ENCODE measurements at regions not wholly inside any gene's neighbourhood (a gene's known extent, or its start where the extent isn't known, plus 50 kb on each side); places are given as distances from the start of the nearest gene placed in this dataset.
"Not testable (repeated sequence)": the region's sequence is repeated elsewhere in the genome, so short reads cannot be mapped to it uniquely, and the experiment has no call there.

DNA sequence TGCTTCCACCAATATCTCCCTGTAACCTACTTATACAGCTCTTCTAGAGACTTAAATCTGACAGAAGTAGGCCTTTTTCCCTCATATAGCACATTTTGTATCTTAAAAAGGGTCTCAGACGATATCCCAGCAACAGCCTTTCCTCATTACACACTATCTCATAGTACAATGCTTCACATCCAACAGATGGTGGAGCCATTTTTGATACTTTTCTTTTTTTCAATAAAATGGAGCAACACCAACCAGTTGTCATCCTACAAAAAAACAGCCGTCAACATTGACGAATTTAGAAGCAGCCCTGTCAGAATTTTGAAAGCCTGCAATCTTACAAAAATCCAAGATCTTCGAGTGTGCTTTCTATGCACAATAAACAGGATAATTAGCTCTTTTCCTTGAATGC lies 145.9 kb upstream of the NEBL start:
- DNase-seq = no peak

DNA sequence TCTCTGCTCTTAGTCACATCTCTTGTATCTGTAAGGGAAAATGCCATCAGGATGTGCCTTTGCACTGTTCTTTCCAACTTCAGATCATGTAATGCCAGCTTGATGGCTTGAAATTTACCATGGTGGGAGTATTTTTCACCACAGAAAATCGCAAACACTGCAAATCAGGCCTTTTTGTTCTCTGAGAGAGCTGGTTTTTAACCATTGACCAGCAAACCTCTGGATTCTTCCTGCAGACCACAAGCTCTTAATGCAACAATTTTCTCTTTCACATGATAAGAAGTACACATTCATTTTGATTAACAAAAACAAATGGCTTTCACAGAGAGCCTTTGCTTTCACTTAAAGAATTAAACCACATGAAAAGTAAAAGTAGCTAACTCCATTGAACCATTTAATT lies 145.4 kb upstream of the NEBL start:
- no peak for DNase-seq

DNA sequence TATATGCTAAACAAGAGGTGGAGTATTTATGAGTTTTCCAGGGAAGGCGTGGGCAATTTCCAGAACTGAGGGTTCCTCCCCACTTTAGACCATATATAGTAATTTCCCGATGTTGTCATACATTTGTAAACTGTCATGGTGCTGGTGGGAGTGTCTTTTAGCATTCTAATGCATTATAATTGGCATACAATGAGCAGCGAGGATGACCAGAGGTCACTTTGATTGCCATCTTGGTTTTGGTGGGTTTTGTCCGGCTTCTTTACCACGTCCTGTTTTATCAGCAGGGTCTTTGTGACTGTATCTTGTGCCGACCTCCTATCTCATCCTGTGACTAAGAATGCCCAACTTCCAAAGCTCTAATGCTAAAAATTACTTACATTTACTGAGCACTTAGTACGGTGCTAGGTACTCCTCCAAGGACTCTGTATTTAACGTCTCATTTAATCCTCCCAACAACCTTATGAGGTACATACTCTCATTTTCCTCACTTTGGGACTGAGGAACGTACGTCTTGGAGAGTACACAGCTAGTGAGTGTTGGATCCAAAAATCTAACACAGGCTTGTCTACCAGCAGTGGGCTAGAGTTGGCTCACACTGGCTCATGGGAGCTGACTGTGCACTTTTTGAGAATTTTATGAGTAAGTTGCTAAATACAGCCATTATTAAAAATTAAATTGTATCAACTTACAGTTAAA lies 144.8 kb upstream of the NEBL start:
- no peak for DNase-seq

DNA sequence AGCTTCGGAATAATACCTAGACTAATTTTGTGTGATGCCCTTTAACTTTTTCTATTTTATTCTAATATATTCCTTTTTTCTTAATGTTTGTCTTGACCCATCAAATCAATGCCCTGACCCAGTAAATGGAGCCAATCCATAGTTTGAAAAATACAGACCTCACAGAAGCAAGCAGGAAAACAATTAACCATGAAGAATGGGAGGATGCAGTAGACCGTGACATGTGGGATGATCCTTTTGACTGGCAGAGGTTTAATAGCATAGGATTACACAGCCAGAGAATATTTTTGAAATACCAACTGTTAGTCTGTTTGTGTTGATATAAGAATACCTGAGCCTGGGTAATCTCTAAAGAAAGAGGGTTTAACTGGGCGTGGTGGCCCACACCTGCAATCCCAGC lies 142.6 kb upstream of the NEBL start:
- DNase-seq = no peak

DNA sequence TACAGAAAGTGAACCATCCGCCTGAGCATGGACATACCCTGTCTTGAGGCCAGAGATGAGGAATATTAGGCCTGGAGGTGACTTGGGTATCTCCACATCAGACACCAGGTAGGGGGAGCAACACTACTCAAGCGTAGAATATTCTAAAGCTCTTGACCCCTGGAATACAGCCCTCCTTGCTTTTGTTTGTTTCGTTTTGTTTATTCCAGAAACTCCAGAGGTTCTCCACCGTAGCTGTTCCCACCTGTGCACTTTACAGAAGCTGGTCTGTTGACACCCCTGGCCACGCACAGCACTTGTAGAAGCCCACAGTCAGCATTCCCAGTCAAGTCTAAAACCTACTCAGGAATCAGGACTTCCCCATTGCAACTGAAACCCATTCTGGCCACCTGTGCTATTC lies 139.6 kb upstream of the NEBL start:
- DNase-seq = no peak

DNA sequence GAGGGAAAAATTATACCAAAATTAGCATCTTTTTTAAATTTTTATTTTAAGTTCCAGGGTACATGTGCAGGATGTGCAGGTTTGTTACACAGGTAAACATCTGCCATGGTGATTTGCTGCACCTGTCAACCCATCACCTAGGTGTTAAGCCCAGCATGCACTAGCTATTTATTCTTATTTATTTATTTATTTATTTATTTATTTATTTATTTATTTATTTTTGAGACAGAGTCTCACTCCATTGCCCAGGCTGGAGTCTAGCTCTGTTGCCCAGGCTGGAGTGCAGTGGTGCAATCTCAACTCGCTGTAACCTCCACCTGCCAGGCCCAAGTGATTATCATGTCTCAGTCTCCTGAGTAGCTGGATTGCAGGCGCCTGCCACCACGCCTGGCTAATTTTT lies 137.7 kb upstream of the NEBL start:
- not testable (repeated sequence) for DNase-seq

DNA sequence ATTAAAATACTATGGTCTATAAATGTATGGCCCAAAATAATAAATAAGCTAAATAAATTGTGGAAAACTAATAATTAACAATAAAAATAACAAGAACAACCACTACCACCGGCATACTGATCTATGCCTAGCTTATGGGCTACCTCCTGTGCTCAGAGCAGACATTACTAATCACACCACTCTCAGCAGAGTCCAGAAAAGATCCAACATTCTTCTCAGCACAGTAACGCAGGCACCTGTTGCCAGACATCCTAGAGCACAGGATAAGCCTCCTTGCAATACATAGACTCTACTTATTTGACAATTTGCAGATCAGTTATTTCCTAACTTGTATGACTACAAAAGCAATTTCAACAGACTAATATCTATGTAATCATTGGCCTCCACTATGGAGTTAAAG lies 137.1 kb upstream of the NEBL start:
- DNase-seq = no peak

DNA sequence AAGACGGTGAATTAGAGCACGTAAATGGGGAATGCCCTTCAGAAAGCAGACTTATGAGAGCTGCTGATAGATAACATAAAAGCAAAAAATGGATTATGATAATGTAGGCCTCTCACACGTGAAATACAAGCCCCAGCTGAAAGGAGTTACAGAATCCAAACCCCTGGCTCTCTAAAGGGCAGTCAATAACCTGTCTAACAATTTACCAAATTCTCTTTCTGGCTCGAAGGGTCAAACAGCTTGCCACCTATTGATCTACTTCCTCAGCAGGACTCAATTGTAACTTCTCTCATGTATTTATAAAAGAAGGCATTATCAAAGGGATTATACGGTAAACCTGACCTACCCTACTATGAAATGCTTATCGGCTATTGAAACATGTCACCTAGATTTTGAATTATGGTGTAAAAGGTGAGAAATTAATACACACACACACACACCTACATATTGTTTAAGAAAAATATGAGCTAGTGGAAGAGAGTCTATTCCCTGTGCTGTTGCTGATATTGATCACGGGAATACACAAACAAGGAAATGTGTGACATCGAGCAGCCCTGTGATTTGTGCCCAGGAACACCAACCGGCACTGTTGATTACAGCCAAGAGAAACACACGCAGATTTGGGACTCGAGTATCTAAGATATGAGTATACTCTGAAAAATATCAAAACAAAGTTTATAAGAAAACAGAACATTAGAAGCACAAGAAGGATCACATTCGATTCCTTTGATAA lies 135.6 kb upstream of the NEBL start:
- DNase-seq = no peak

DNA sequence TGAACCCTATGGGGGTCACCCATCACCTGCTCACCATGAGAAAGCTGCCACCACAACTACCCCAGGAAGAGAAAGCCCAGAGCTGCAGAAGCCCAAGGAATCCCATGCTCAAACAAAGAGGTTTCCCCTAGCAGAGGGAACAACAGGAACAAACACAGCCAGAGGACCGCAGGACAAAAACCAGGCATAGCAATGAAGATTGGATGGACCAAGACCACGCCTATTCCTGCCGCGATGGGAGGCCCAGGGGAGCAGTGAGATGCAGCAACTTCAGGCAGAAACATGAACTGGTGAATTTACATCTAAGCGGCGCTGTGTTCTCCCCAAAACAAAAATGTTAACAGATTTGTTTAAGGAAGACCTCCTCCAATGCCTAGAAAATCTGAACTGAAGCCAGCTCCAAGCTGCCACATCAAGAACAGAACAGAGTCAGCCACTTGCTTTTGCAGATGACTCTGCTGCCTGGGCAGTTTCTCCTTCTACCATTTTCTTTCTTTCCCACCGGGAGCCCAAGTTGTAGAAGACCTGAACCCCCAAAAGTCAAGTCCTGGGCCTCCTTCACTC lies 134.2 kb upstream of the NEBL start:
- DNase-seq = no peak

DNA sequence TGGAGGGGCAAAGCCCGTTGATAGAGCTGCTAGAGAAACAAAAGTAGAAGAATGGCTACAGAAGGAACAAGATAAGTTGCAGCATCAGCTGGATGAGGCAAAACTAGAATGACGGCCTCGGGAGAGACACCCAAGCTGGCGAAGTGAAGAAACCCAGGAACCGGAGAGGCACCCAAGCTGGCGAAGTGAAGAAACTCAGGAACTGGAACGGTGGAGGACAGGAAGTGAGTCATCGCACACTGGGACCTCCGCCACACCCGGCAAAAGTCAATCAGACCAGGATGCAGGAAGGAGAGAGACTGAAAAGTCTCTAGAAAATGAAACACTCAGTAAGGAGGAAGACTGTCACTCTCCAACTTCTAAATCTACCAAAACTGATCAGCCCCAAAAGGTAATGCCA lies 133.0 kb upstream of the NEBL start:
- peak in 1 of 2 donors; percentile 9 for DNase-seq

DNA sequence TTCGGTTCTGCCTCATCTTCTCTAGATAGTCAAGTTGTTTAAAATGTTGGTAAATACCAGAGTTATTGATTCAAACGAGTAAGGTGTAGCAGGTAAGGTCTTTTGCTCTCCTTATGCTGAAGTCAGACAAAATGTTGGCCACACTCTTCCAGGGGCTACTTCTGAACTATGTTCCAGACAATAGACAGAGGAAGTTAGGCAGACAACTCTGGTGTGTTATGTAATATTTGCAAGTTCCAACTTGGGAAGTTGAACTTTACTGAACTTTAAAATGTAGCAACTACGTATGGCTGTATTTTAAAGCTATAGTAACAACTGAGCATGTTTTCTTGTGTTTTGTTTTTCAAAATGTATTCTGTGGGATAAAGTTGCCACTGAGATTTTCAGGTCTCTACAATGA lies 125.7 kb upstream of the NEBL start:
- no peak for DNase-seq

DNA sequence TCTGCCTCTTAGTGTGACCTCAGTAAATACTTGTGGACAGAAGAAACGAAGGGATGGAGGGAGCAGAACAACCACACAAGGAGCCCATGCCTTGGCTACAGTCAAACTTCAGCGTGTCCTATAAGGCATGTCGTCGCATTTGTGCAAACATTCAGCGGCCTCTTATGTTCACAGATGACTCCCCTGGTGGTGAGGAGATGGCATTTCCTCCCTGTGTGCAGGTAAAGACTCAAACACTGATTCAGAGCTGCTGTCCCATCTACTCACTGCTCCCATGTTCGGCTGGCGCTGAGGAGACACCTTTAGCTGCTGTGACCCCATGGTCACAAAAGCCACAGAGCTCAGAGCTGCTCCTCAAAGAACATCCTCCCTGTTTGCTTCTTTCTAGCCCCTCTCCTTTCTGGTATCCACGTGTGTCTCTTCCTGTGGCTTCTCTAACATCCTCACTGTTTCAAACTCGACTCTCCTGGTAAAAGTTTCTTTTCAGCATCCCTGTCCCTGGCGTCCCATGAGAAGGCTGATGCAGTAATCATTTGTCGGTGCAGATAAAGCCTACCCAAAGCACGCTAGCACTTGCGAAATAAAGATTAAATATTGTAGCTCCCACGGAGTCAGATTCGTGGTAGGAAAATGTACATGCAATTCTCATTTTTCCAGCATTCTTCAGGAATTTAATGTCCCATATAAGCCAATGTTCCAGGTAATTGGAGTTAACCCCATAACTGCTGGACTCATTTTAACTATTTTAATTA lies 124.9 kb upstream of the NEBL start:
- no peak for DNase-seq

DNA sequence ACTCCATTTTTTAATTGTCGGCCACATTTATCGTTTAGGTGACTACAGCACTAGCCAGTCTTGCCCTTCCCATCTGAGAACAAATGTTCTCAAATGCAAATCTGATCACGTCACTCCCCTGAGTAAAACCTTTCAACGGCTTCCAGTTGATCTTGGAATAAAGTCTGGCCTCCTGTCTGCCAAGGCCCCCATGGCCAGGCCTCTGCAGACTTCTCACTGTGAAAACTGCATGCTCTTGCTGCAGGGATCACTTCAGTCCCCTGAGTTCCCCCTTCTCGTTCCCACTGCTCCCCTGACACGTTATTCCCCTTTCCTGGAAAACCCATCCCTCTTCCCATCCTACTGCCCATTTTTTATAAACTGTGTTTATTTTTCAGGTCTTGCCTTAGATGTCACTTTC lies 124.1 kb upstream of the NEBL start:
- no peak for DNase-seq

DNA sequence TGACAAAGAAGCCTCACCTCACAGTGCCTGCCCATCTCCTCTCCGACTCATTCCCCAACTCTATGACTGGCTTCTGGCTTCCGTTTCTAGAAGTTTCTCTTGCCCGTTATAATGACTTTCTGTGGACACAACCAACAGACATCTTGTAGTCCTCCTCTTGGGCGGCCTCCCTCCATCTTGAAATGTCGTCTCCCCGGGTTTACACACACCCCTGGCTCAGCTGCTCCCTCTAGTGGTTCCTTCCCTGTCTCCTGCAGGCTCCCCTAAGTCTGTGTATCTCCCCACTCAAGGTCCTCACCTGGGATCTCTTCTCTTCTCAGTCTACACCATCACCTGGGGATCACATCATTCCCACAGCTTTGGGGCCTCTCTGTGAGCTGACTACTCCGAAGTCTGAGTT lies 123.4 kb upstream of the NEBL start:
- no peak for DNase-seq

DNA sequence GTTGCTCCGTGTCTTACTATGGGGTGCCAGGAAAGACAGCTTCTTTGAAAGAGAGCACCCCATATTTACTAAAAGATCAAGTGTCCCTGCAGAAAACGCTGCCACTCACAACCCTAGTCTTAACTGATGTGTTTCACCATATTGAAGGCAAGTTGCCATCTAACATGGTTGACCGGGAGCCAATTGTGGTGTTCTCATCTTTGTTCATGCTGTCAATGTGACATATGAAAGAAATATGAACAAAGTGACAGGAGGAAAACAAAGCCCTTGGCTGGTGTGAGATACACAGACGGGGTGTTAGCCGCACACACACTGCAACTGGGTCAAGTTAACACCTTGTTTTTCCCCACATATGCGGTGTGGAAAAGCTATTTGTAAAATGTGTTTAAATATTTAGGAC lies 122.3 kb upstream of the NEBL start:
- DNase-seq = no peak

DNA sequence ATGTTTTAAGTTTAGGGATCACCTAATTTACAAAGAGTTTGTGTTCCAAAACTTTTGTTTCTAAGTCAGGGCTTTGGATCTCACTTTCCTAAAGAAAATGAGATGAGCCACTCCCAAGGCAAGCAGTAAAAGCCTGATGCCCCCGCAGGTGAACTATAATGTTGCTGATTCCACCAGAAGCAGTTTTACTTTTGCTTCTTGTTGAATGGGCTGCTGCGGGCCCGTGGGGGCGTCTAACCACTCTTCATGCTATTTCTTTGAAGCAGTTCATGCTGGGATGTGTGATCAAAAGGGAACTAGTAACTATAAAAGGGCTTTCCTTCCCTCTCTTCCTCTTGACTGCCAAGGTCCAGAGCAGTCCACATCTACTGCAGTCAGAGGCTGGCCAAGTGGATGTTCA lies 118.7 kb upstream of the NEBL start:
- no peak for DNase-seq

DNA sequence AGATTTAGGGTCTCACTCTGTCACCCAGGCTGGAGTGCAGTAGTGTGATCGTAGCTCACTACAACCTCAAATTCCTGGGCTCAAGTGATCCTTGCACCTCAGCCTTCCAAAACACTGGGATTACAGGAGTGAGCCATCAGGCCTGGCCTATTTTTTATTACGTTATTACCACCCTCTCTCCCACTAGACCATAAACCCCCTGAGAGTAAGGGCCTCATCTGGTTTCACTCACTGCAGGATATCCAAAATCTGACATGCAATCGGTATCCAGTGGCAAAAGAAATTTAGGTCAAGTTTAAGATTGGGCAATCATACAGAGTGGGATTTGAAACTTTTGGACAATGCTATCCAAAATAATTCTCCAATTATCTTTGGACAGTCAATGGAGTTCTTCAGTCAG lies 117.0 kb upstream of the NEBL start:
- DNase-seq = no peak

DNA sequence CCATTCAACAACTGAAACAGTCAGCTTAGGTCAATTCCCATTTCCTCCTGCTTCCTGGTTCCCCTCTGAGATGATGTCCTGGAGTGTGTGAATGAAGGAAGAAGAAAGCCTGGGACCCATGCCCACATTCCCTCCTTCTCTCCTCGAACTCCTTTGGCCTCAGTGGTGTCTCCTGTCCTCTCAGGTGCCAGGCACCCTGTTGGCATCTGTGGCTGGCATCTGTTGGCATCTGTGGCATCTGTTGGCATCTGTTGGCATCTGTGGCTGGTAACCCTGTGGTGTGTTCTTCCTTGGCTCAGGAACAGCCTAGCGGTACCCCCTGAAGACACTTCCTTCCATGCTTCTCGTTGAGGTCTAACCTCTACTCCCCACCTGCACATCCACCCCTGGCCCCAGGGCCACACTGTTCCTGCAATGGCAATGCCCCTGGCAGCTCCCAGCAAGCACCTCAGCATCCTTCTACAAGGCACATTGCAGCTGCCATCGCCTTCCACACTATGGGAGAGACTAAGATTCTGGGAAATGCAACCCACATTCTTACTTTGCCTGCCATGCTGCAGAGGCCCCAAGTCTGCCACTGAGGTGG lies 114.4 kb upstream of the NEBL start:
- no peak for DNase-seq

DNA sequence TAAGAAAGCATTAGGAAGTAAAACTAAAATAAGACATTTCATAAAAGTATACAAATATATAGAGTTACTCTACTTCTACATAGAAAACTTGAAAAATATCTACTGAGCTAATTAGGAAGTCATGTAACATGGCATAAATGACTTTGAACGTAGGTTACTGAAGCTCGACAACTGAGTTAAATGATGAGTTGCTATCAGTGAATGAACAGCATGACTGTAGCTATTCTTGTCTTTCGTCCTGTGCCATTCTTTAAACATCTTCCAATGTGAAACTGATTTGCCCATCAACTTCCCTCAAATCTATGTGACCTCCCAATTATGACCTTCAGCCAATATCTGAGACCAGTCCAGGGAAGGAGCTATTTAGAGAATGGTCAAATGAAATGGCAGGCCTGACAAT lies 113.5 kb upstream of the NEBL start:
- no peak for DNase-seq

DNA sequence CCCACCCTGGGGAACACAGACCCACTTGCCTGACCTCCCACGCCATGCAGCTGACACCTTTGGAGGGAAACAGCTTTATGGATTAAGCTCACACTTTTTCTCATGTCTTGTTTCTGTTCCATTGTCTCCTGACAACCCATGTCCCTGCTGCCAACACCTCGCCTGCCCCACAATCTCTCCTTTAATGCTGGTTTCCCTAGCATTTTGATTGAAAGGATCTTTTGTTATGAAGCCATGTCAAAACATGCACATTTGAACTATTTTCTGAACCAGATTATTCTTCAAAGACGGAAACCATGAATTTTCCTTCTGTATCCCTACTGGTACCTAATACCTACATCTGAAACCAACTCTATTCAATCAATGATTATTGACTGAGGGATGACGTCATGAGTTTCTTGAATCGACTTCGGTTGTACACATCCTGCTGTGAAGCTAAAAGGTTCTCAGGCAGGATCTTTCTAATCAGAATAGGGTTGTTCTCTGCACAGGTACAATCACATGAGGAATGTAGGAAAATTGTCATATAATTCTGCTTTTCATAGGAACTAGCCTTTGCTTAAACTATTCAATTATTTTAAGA lies 106.2 kb upstream of the NEBL start:
- DNase-seq = no peak

DNA sequence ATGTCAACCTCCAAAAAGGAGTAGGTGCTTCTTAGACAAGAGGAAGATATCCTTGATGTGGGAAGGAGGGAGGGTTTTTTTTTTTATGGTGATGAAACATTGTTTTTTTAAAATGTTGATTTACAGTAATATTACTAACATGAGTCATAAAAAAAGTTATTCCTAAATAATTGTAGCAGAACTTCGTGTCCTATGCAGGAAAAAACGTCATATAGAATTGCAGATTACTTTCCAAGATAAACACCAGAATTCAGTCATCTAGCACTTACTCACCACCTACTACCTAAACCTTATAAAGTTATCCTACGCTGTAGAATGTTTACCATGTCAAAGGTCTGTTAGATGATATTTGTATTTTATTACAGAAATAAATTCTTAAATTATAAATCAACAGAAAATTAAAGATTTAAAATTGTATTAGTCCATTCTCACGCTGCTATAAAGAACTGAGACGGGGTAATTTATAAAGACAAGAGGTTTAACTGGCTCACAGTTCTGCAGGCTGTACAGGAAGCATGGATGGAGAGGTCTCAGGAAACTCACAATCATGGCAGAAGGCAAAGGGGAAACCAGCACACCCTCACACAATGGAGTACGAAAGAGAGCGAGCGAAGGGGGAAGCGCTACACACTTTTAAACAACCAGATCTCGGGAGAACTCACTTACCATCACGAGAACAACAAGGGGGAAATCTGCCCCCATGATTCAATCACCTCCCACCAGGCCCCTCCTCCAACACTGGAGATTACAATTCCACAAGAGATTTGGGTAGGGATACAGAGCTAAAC lies 105.2 kb upstream of the NEBL start:
- no peak for DNase-seq

DNA sequence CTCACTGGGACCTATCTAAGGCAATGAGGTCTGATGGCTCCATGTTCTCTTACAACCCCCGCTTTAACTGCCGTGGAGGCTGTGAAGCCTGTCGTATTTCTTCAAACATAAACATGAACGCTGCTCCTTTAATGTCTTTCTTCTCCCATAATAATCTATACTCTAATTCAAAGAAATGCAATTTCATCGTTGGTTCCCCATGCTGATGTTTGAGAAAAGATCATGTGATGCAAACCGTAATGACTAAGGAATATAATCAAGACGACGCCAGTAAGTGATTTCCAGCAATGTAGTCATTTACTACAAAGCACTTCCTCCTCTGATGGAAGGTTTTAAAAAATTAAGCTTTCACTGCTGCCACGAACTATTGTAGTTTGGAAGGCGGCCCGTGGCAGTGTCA lies 102.6 kb upstream of the NEBL start:
- DNase-seq = no peak
